HG03139 (cell line): ENCODE measurements at regions not wholly inside any gene's neighbourhood (a gene's known extent, or its start where the extent isn't known, plus 50 kb on each side); places are given as distances from the start of the nearest gene placed in this dataset.

Experiments
- ATAC-seq: cut with Tn5 transposase; IDR thresholded peaks from one replicate; pipeline ENCODE4 v1.9.1; 2021; ENCODE audit not compliant: unreplicated experiment

DNA sequence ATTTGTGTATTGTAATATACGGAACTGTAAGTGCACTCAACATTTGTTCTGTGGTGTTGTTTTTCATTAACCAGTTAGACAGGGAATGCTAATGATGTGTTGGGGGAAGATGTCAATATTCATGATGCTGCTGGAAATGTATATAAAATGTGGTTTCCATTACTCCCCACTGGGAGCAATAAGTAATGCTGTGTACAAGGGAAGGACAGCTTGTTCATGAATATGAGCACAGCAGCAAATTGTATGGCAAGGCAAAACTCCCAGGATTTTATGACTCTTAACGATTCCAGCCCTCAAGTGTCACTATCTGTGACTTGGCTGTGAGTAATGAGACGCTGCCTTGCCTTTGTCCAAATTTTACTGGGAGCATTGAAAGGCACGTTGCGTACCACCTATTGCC is 312.4 kb upstream of the DDX18 start:
- ATAC-seq, result no peak

DNA sequence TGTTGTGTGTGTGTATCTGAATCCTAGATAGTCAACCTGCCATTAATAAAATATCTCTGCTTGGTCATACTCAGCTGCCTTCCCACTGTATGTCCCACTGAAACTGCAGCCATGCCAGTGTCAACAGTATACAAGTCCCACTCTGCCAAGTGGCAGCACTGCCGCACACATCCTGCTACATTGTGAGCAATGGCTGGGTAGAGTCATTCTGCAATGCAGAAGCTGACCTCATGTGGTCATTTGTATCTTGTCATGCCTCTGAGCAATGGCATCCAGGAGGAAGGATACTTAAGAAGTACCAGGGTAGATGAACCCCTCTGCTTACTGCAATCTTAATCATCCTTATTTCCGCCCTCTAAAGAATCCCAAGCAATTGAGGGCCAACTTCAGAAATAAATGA is 302.2 kb upstream of the DDX18 start:
- ATAC-seq, result no peak

GRCh38 chr2:117514371-117514770 is 300.1 kb upstream of the DDX18 start:
- ATAC-seq, result no peak

- ATAC-seq, result no peak
These were observed 295.3 kb upstream of the DDX18 start for GRCh38 chr2:117519238-117519637.

DNA sequence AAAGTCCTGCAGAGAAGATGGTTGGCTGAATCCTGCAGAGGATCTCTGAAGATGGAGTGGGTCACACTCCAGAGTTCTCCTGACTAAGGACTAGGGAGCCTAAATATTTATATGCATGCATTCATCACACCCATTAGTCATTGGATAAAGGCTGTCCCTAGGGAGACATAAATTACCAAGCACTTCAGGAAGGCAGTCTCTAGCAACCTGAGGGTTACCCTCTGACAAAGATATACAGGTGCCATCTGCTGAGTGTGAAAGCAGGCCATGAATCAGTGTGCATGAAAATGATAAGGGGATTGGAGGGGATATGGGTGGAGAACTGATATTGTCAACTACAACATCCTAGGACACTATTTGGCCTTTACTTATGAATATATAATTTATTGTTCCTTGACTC is 294.8 kb upstream of the DDX18 start:
- ATAC-seq, result no peak

GRCh38 chr2:117523267-117523666 is 291.2 kb upstream of the DDX18 start:
- ATAC-seq, result no peak

DNA sequence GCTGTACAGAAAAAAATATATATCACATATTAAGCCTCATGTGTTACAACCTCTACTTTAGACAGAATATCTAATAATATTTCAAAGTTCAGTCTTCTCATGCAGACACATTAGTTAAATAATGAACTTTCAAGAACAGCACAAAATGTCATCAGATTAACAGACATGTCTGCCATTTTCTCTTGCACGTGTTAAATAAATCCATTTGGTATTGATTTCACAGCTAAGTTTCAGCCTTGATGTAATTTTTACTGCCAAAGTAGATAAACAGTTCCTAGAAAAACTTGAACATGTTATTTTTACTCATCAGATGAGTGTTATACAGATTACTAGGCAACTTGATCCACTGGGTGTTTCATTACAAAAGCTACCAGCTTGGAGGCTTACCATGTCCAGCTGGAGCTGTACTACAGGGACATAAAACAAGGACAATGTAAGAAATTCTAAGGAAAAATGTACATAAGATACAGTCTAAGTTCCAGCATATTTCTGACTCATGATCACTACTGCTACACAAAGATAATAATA is 290.7 kb upstream of the DDX18 start:
- ATAC-seq, result no peak

- ATAC-seq, result no peak
These were observed 278.4 kb upstream of the DDX18 start for GRCh38 chr2:117536139-117536538.

- no peak for ATAC-seq
These were observed 277.5 kb upstream of the DDX18 start for GRCh38 chr2:117537032-117537431.

DNA sequence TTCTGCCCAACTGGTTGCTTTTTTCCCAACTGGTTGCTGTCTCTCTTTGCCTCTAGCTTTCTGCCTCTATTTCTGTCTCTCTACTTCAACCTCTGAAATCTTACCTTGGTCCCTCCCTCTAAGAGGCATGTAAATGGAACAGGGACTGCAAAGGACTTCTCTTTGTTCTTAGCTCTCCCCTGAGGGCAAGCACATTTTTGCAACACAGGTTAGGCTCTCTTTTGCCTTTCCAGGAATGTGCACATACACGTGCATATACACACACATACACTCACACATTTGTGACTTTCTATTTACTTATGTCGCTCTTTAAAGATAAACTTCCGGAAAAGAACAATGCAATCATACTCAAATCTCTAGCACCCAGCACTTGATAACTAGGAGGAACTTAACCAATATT is 262.6 kb upstream of the DDX18 start:
- ATAC-seq, result no peak

- no peak for ATAC-seq
These were observed 261.0 kb upstream of the DDX18 start for GRCh38 chr2:117553448-117553847.

GRCh38 chr2:117555965-117556364 is 258.5 kb upstream of the DDX18 start:
- ATAC-seq, result no peak

GRCh38 chr2:117557626-117558025 is 256.9 kb upstream of the DDX18 start:
- no peak for ATAC-seq

DNA sequence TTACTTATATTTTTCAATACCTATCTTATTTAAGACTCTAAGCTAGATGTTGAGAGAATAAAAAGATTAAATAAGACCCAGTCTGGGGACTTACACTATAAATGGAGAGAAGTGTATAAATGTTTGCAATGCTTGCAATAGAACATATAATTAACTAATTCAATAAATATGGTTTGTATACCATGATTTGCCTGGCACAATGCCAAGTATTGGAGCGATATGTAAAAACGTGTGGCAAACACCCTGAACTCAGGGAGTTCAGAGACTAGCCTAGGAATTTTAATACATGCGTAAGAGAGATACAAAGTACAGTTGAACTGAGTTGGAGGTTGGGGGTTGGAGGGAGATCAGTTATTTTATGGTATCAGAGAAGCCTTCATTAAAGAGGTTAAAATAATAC is 251.8 kb upstream of the DDX18 start:
- ATAC-seq, result no peak

GRCh38 chr2:117571590-117572349 is 242.7 kb upstream of the DDX18 start:
- no peak for ATAC-seq

- no peak for ATAC-seq
These were observed 227.2 kb upstream of the DDX18 start for GRCh38 chr2:117587310-117587709.

DNA sequence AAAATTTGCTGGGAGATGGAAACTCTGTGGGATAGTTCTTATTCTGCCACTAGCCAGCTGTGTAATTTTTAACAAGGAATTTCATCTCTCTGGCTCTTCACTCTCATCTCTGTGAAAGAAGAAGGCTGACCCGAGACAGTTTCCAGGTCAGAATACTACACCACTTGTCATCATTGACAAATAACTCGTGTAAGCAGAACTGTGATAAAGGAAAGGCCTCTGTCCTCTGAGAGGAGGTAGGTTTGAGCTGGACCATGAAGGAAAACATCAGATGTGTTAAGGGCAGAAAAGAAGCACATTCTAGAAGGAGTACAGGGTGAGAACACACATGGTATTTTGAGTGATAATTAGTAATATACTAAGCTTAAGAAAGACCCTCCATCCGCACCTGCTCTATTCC is 211.4 kb upstream of the DDX18 start:
- no peak for ATAC-seq

- no peak for ATAC-seq
These were observed 210.9 kb upstream of the DDX18 start for GRCh38 chr2:117603567-117603966.

GRCh38 chr2:117607202-117607601 is 207.3 kb upstream of the DDX18 start:
- no peak for ATAC-seq

DNA sequence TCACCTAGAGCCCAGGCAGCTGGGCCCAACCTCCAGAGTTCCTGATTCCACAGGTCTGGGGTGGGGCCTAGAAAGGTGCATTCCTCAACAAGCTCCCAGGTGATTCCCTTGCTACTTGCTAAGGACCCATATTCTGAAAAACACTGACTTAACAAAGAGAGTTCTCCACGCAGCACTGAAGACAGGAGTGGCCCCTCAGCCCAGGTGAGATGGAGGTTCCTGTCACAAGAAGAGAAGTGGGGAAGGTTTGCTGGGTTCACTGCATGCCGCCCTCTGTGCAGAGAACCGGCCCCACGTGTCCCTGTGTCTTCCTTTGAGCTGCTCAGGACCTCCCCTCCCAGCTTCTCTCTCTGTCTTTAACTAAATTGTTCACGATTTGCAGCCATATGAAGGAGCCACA is 201.4 kb upstream of the DDX18 start:
- no peak for ATAC-seq

DNA sequence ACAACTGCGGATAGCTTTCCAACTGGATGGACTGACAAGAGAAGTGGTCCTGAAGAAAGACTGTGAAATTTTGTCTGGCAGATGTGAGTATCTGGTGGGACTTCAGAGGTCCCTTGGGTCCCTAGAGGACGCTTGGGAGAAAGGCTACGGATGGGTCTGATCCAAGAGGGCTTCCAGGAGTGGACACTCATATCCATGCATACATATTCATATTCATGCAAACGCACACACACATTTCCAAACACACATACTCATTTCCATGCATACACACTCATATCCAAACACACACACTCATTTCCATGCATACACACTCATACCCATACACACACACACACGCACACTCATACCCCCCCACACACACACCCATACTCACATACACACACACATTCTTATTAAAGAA is 200.2 kb upstream of the DDX18 start:
- no peak for ATAC-seq

DNA sequence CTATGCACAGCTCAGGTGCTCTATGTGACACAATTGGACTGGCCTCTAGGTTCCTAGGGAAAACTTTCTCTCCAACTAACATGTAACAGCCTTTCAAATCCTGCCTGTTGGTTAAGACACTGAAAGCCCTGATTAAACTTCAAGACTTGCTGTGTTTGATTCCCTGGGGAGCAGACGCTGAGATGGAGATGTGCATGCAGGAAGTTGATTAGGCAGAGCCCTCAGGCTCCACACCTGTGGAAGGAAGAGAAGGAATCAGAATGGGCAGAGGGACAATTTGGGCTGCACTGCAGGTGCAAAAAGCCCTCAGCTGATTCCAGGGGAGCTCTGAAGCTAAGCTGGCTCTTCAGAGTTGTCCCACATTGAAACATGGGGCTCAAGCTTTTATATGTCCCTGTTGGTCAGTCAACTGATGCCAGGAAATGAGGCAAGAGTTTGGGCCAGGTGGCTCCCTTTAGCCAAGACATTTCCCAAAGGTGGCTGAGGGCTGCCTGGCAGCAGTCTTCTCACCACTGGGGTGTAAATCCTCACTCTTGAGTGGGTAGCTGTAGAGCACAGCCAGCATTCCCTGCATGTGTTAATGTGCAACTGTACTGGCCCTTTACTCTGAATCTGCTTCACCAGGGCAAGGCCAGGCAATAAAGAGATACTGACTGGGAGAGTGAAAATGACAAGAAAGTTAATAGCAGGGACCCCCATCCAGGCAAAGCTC is 199.5 kb upstream of the DDX18 start:
- no peak for ATAC-seq
